ENCODE measurements at regions not wholly inside any gene's neighbourhood (a gene's known extent, or its start where the extent isn't known, plus 50 kb on each side); places are given as distances from the start of the nearest gene placed in this dataset.

- no peak for TF ChIP-seq CTCF (IDR thresholded peaks at IDR 0.05)
- no peak for TF ChIP-seq POLR2AphosphoS5 (IDR thresholded peaks at IDR 0.05; ENCODE audit: low read depth, low read length)
- TF ChIP-seq TEAD4 (IDR thresholded peaks at IDR 0.05; ENCODE audit: borderline replicate concordance, insufficient read depth), result no peak
- TF ChIP-seq JUND (IDR thresholded peaks at IDR 0.05), result no peak
- TF ChIP-seq GATA2 (CRISPR knock-in tag; IDR thresholded peaks at IDR 0.05), result no peak
- no peak for TF ChIP-seq REST (IDR thresholded peaks at IDR 0.05; ENCODE audit: low read depth, low read length)
- no peak for TF ChIP-seq USF2 (IDR thresholded peaks at IDR 0.05; ENCODE audit: borderline replicate concordance, low read depth, low read length)
- no peak for TF ChIP-seq MAX (IDR thresholded peaks at IDR 0.05; ENCODE audit: low read depth)
Observed at GRCh38 chr1:143665606-143666005, 306.2 kb downstream of the FAM72C start.
